Heart right ventricle (tissue), 16 donors: ENCODE measurements at regions not wholly inside any gene's neighbourhood (a gene's known extent, or its start where the extent isn't known, plus 50 kb on each side); places are given as distances from the start of the nearest gene placed in this dataset.

Source experiments
- ATAC-seq, 8 donors: fragments of 200-7000 bp; cut with Tn5 transposase; one replicate each; pipeline ENCODE4 v1.9.1; 2020; ENCODE audit warnings: mild to moderate bottlenecking in 8 of 8, moderate library complexity in 8 of 8, moderate number of reproducible peaks in 1 of 8
- DNase-seq, 2 donors: peaks; one replicate each; pipeline ENCODE4 v3.0.0-alpha.2; 2020
- H3K27ac ChIP-seq, 10 donors: fragments of 200-600 bp; sonication (generic) in 2 of 10; one replicate each; pipeline versions ENCODE4 v1.5.0 to v1.8.0; 2020 to 2022; ENCODE audit warnings: mild to moderate bottlenecking in 3 of 10
- H3K27me3 ChIP-seq, 7 donors: fragments of 200-600 bp; one replicate each; pipeline ENCODE4 v1.8.0; 2021 to 2022; ENCODE audit warnings: mild to moderate bottlenecking in 2 of 7
- H3K36me3 ChIP-seq, 9 donors: fragments of 200-600 bp; sonication (generic) in 1 of 9; one replicate each; pipeline versions ENCODE4 v1.5.0 to v1.8.0; 2020 to 2022; ENCODE audit warnings: mild to moderate bottlenecking in 2 of 9
- H3K4me1 ChIP-seq, 9 donors: fragments of 200-600 bp; sonication (generic) in 1 of 9; one replicate each; pipeline versions ENCODE4 v1.5.0 to v1.8.0; 2020 to 2022; ENCODE audit warnings: mild to moderate bottlenecking in 4 of 9
- H3K4me3 ChIP-seq, 10 donors: fragments of 200-600 bp; sonication (generic) in 2 of 10; one replicate each; pipeline versions ENCODE4 v1.5.0 to v1.8.0; 2020 to 2022; ENCODE audit warnings: mild to moderate bottlenecking in 7 of 10, moderate library complexity in 2 of 10
- H3K9me3 ChIP-seq, 11 donors: fragments of 200-600 bp in 10 of 11; sonication (generic) in 2 of 11; one replicate each; pipeline versions ENCODE4 v1.5.0 to v1.8.0; 2013 to 2022; ENCODE audit warnings: mild to moderate bottlenecking in 2 of 11, control low read depth in 1 of 11, moderate library complexity in 1 of 11
- CTCF ChIP-seq, 9 donors: fragments of 200-600 bp; sonication (generic) in 2 of 9; IDR thresholded peaks; one replicate each; pipeline versions ENCODE4 v1.5.0 to v1.8.0; 2021 to 2022; ENCODE audit warnings: antibody characterized with exemption in 9 of 9, mild to moderate bottlenecking in 5 of 9, moderate library complexity in 1 of 9
- WGBS, 2 donors: extraction: QIAGEN DNeasy Blood & Tissue Kit; methylation state at CpG; one replicate each; pipeline ENCODE4 v1.1.7; 2013; ENCODE audit warnings: inconsistent platforms in 1 of 2; 5-methylcytosine and 5-hydroxymethylcytosine counted together
- intact Hi-C, 10 donors: fragments of 100-400 bp; cut with DNase I; formaldehyde crosslinking; loops; one replicate each; pipeline versions ENCODE4 v1.11.1 to v1.14.2; 2022
- donor health status: Arrhythmogenic right ventricular cardiomyopathy.
- donor health status: ischemic (EF 13 %, LVEDD 7.1; RV severe dilation, severe dysfunction).
- donor health status: healthy with polysubstance abuse.
- donor health status: DM: no; HTN: yes; CAD: no.
- donor health status: DM: no; HTN: no; CAD: no.
- donor health status: ischemic (EF 25% LVEDD 6.9; RV normal size, moderate dysfunction).
- donor health status: ischemic (EF 25% LVEDD 5.7; RV mildly dilated, moderate dysfunction).
- donor health status: healthy.
- donor health status: DM: yes; HTN: yes; CAD: no.
- donor health status: Ischemic cardiomyopathy.
- donor health status: ischemic (EF 35%, LVEDD 5.7; RV mildly dilated, moderate dysfunction).
- donor health status: nonischemic (EF 11% LVEDD 7.7; RV severe dilation, severe dysfunction).
- donor health status: DM: yes; HTN: yes; CAD: no.
- donor health status: PGD.
- donor health status: ischemic (EF 29% LVEDD 5.4; RV normal size, mild dysfunction).
- donor health status: nonischemic (EF 23%, LVEDD 6.1; RV moderate dilation, normal function).

GRCh38 chr16:62620275-62620674, 584.0 kb upstream of the CDH8 start:
- peaks cover 0 to 4% (median 0%) of the 10 kb centered on the region in 7 donors for H3K27me3 ChIP-seq
- H3K4me1 ChIP-seq: peaks cover 0 to 1% (median 0%) of the 10 kb centered on the region in 9 donors
- H3K4me3 ChIP-seq: no peak overlapping the region
- ATAC-seq: no peak
- no peak for DNase-seq
- H3K36me3 ChIP-seq: no peaks in the 10 kb centered on the region
- H3K9me3 ChIP-seq: peaks cover 0 to 6% (median 0%) of the 10 kb centered on the region in 11 donors
- no peak for TF ChIP-seq CTCF (IDR thresholded peaks at IDR 0.05)
- intact Hi-C loops: loop anchor here in 1 of 10 donors (10.0 kb wide), 1 partner anchor 65 kb away; no protein-coding TSS in a partner anchor
- no peak overlapping the region for H3K27ac ChIP-seq

GRCh38 chr16:62615526-62615925, 579.3 kb upstream of the CDH8 start:
- no peak overlapping the region for H3K4me3 ChIP-seq
- peaks cover 0 to 4% (median 0%) of the 10 kb centered on the region in 7 donors for H3K27me3 ChIP-seq
- ATAC-seq: no peak
- H3K9me3 ChIP-seq: peaks cover 0 to 6% (median 0%) of the 10 kb centered on the region in 11 donors
- H3K27ac ChIP-seq: no peak overlapping the region
- no peaks in the 10 kb centered on the region for H3K36me3 ChIP-seq
- intact Hi-C loops: no loop called here
- 54 to 62% methylated on average over 2 of the region's 2 CpGs for WGBS, 2 donors
- H3K4me1 ChIP-seq: no peaks in the 10 kb centered on the region
- no peak for DNase-seq
- TF ChIP-seq CTCF (IDR thresholded peaks at IDR 0.05): no peak

- Histone ChIP-seq H3K4me3 (no peak overlapping the region), H3K27ac (no peak overlapping the region), H3K4me1 (no peaks in the 10 kb centered on the region), H3K36me3 (no peaks in the 10 kb centered on the region), H3K27me3 (no peaks in the 10 kb centered on the region), H3K9me3 (peaks cover 0 to 8% (median 0%) of the 10 kb centered on the region in 11 donors)
- DNase-seq: no peak
- 63 to 69% methylated on average over 7 of the region's 7 CpGs for WGBS, 2 donors
- no peak for TF ChIP-seq CTCF (IDR thresholded peaks at IDR 0.05)
- no peak for ATAC-seq
- intact Hi-C loops: no loop called here
Measured at GRCh38 chr16:62610291-62610690, 574.1 kb upstream of the CDH8 start.

- H3K4me1 ChIP-seq: no peaks in the 10 kb centered on the region
- DNase-seq: no peak
- TF ChIP-seq CTCF (IDR thresholded peaks at IDR 0.05): no peak
- no peak for ATAC-seq
- H3K9me3 ChIP-seq: no peaks in the 10 kb centered on the region
- 77 to 93% methylated on average over 3 of the region's 3 CpGs for WGBS, 2 donors
- intact Hi-C loops: no loop called here
- no peaks in the 10 kb centered on the region for H3K36me3 ChIP-seq
- no peaks in the 10 kb centered on the region for H3K27me3 ChIP-seq
- no peak overlapping the region for H3K27ac ChIP-seq
- H3K4me3 ChIP-seq: no peak overlapping the region
Measured at GRCh38 chr16:62602790-62603189, 566.6 kb upstream of the CDH8 start.

GRCh38 chr16:62597875-62598274, 561.6 kb upstream of the CDH8 start:
- no peak for ATAC-seq
- no peaks in the 10 kb centered on the region for H3K9me3 ChIP-seq
- intact Hi-C loops: no loop called here
- no peak for DNase-seq
- no peaks in the 10 kb centered on the region for H3K27me3 ChIP-seq
- TF ChIP-seq CTCF (IDR thresholded peaks at IDR 0.05): no peak
- no peak overlapping the region for H3K27ac ChIP-seq
- no peak overlapping the region for H3K4me3 ChIP-seq
- no peaks in the 10 kb centered on the region for H3K36me3 ChIP-seq
- H3K4me1 ChIP-seq: no peaks in the 10 kb centered on the region
